ENCODE measurements at regions not wholly inside any gene's neighbourhood (a gene's known extent, or its start where the extent isn't known, plus 50 kb on each side); places are given as distances from the start of the nearest gene placed in this dataset.

GRCh38 chr7:125462615-125463014, 533.0 kb upstream of the POT1 start:
- Mint-ChIP-seq H3K27ac (peak overlapping the region; percentile 50; the same call in 1 of the 2 replicates), H3K36me3 (ENCODE audit: low read depth) (peaks cover 5% of the 10 kb centered on the region; the same call in 2 of the 3 replicates), H3K9me3 (peaks cover 8% of the 10 kb centered on the region), H3K4me3 (no peak overlapping the region), H3K4me1 (peaks cover 11% of the 10 kb centered on the region; the same call in 2 of the 3 replicates), H3K27me3 (ENCODE audit: insufficient read depth, low read depth, poor library complexity) (no peaks in the 10 kb centered on the region)
- H3K79me2 ChIP-seq (replicated peaks; ENCODE audit: insufficient read depth) = no peaks in the 10 kb centered on the region
- no peaks in the 10 kb centered on the region for H3K9me2 ChIP-seq (ENCODE audit: insufficient read depth)
- no peak for ATAC-seq
- H3K27ac ChIP-seq (ENCODE audit: low read depth) = no peak overlapping the region
- H3K4me2 ChIP-seq = no peak overlapping the region
- no peaks in the 10 kb centered on the region for H3F3A ChIP-seq (replicated peaks; ENCODE audit: low read depth)
- DNase-seq (ENCODE audit: low spot score) = no peak
- H3K27me3 ChIP-seq (ENCODE audit: insufficient read depth) = no peaks in the 10 kb centered on the region
- TF ChIP-seq CREB1 (CRISPR knock-in tag; IDR thresholded peaks at IDR 0.05; ENCODE audit: low read depth) = no peak
- TF ChIP-seq ETS1 (IDR thresholded peaks at IDR 0.05) = no peak
- TF ChIP-seq ZNF331 (CRISPR knock-in tag; IDR thresholded peaks at IDR 0.05; ENCODE audit: low read depth) = no peak
- no peak overlapping the region for H2AFZ ChIP-seq
- peaks cover 19% of the 10 kb centered on the region for H3K4me1 ChIP-seq (ENCODE audit: insufficient read depth)
- H3K4me3 ChIP-seq = no peak overlapping the region
- H4K20me1 ChIP-seq (replicated peaks; ENCODE audit: insufficient read depth) = no peaks in the 10 kb centered on the region
- H3K36me3 ChIP-seq (ENCODE audit: insufficient read depth) = no peaks in the 10 kb centered on the region; the same call in 1 of the 2 replicates

DNA sequence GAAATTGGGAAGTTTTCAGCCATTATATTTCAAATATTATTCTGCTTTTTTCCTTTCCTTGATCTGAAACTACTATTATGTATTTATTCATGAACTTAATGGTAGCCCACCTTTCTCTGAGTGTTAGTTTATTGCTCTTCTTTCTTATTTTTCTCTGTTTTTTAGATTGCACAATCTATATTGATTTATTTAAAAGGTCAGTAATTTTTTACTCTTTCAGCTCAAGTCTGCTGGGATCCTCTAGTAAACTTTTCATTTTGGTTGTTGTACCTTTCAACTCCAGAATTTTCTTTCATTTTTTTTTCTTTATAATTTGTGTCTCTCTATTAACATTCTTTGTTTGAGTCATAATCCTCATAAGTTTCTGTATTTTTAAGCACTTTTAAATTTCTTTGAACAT, 529.4 kb upstream of the POT1 start:
- H3K9me3 Mint-ChIP-seq = peaks cover 13% of the 10 kb centered on the region

More for the DNA sequence above, 529.4 kb upstream of the POT1 start:
- Histone ChIP-seq H3K4me2 (no peak overlapping the region), H3K36me3 (ENCODE audit: insufficient read depth) (no peaks in the 10 kb centered on the region; the same call in 1 of the 2 replicates), H3K27me3 (ENCODE audit: insufficient read depth) (no peaks in the 10 kb centered on the region), H3K4me3 (no peak overlapping the region), H3K27ac (ENCODE audit: low read depth) (no peak overlapping the region), H2AFZ (no peak overlapping the region), H4K20me1 (replicated peaks; ENCODE audit: insufficient read depth) (no peaks in the 10 kb centered on the region), H3K9me2 (ENCODE audit: insufficient read depth) (no peaks in the 10 kb centered on the region), H3K79me2 (replicated peaks; ENCODE audit: insufficient read depth) (no peaks in the 10 kb centered on the region), H3K4me1 (ENCODE audit: insufficient read depth) (peaks cover 19% of the 10 kb centered on the region), H3F3A (replicated peaks; ENCODE audit: low read depth) (no peaks in the 10 kb centered on the region)
- Mint-ChIP-seq H3K4me3 (no peak overlapping the region), H3K36me3 (ENCODE audit: low read depth) (peaks cover 10% of the 10 kb centered on the region; the same call in 2 of the 3 replicates), H3K27ac (no peak overlapping the region), H3K27me3 (ENCODE audit: insufficient read depth, low read depth, poor library complexity) (no peaks in the 10 kb centered on the region), H3K4me1 (peaks cover 11% of the 10 kb centered on the region; the same call in 2 of the 3 replicates)
- ATAC-seq (no peak), DNase-seq (ENCODE audit: low spot score) (no peak)
- TF ChIP-seq, protein P1, sequence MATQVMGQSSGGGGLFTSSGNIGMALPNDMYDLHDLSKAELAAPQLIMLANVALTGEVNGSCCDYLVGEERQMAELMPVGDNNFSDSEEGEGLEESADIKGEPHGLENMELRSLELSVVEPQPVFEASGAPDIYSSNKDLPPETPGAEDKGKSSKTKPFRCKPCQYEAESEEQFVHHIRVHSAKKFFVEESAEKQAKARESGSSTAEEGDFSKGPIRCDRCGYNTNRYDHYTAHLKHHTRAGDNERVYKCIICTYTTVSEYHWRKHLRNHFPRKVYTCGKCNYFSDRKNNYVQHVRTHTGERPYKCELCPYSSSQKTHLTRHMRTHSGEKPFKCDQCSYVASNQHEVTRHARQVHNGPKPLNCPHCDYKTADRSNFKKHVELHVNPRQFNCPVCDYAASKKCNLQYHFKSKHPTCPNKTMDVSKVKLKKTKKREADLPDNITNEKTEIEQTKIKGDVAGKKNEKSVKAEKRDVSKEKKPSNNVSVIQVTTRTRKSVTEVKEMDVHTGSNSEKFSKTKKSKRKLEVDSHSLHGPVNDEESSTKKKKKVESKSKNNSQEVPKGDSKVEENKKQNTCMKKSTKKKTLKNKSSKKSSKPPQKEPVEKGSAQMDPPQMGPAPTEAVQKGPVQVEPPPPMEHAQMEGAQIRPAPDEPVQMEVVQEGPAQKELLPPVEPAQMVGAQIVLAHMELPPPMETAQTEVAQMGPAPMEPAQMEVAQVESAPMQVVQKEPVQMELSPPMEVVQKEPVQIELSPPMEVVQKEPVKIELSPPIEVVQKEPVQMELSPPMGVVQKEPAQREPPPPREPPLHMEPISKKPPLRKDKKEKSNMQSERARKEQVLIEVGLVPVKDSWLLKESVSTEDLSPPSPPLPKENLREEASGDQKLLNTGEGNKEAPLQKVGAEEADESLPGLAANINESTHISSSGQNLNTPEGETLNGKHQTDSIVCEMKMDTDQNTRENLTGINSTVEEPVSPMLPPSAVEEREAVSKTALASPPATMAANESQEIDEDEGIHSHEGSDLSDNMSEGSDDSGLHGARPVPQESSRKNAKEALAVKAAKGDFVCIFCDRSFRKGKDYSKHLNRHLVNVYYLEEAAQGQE (IDR thresholded peaks at IDR 0.05; ENCODE audit: unreplicated experiment) = no peak
- TF ChIP-seq EZH2 (IDR thresholded peaks at IDR 0.05; ENCODE audit: low read depth, unreplicated experiment) (no peak), JUNB (IDR thresholded peaks at IDR 0.05; ENCODE audit: unreplicated experiment) (no peak), POLR2AphosphoS5 (IDR thresholded peaks at IDR 0.05; ENCODE audit: low read depth) (no peak)
- TF ChIP-seq, protein P2, sequence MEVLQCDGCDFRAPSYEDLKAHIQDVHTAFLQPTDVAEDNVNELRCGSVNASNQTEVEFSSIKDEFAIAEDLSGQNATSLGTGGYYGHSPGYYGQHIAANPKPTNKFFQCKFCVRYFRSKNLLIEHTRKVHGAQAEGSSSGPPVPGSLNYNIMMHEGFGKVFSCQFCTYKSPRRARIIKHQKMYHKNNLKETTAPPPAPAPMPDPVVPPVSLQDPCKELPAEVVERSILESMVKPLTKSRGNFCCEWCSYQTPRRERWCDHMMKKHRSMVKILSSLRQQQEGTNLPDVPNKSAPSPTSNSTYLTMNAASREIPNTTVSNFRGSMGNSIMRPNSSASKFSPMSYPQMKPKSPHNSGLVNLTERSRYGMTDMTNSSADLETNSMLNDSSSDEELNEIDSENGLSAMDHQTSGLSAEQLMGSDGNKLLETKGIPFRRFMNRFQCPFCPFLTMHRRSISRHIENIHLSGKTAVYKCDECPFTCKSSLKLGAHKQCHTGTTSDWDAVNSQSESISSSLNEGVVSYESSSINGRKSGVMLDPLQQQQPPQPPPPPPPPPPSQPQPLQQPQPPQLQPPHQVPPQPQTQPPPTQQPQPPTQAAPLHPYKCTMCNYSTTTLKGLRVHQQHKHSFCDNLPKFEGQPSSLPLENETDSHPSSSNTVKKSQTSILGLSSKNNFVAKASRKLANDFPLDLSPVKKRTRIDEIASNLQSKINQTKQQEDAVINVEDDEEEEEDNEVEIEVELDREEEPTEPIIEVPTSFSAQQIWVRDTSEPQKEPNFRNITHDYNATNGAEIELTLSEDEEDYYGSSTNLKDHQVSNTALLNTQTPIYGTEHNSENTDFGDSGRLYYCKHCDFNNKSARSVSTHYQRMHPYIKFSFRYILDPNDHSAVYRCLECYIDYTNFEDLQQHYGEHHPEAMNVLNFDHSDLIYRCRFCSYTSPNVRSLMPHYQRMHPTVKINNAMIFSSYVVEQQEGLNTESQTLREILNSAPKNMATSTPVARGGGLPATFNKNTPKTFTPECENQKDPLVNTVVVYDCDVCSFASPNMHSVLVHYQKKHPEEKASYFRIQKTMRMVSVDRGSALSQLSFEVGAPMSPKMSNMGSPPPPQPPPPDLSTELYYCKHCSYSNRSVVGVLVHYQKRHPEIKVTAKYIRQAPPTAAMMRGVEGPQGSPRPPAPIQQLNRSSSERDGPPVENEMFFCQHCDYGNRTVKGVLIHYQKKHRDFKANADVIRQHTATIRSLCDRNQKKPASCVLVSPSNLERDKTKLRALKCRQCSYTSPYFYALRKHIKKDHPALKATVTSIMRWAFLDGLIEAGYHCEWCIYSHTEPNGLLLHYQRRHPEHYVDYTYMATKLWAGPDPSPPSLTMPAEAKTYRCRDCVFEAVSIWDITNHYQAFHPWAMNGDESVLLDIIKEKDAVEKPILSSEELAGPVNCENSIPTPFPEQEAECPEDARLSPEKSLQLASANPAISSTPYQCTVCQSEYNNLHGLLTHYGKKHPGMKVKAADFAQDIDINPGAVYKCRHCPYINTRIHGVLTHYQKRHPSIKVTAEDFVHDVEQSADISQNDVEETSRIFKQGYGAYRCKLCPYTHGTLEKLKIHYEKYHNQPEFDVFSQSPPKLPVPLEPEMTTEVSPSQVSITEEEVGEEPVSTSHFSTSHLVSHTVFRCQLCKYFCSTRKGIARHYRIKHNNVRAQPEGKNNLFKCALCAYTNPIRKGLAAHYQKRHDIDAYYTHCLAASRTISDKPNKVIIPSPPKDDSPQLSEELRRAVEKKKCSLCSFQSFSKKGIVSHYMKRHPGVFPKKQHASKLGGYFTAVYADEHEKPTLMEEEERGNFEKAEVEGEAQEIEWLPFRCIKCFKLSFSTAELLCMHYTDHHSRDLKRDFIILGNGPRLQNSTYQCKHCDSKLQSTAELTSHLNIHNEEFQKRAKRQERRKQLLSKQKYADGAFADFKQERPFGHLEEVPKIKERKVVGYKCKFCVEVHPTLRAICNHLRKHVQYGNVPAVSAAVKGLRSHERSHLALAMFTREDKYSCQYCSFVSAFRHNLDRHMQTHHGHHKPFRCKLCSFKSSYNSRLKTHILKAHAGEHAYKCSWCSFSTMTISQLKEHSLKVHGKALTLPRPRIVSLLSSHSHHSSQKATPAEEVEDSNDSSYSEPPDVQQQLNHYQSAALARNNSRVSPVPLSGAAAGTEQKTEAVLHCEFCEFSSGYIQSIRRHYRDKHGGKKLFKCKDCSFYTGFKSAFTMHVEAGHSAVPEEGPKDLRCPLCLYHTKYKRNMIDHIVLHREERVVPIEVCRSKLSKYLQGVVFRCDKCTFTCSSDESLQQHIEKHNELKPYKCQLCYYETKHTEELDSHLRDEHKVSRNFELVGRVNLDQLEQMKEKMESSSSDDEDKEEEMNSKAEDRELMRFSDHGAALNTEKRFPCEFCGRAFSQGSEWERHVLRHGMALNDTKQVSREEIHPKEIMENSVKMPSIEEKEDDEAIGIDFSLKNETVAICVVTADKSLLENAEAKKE (CRISPR knock-in tag; IDR thresholded peaks at IDR 0.05) = no peak

Measured in GM23338 (cell line).